ENCODE measurements at regions not wholly inside any gene's neighbourhood (a gene's known extent, or its start where the extent isn't known, plus 50 kb on each side); places are given as distances from the start of the nearest gene placed in this dataset.

GRCh38 chr1:90359994-90360393 is 357.1 kb downstream of the BARHL2 start:
- H3K27ac ChIP-seq (ENCODE audit: low read depth, low read length): no peak overlapping the region
- no peaks in the 10 kb centered on the region for H3K27me3 ChIP-seq (ENCODE audit: low read length)
- no peaks in the 10 kb centered on the region for H3F3A ChIP-seq (ENCODE audit: insufficient read depth)
- H2AFZ ChIP-seq (ENCODE audit: low read depth, low read length, severe bottlenecking): no peak overlapping the region
- H3K9ac ChIP-seq (ENCODE audit: low read length): no peak overlapping the region
- no peaks in the 10 kb centered on the region for H3K79me2 ChIP-seq (ENCODE audit: insufficient read depth, low read length)
- no peaks in the 10 kb centered on the region for H4K20me1 ChIP-seq (ENCODE audit: low read depth, low read length)
- H3K9me2 ChIP-seq (replicated peaks; ENCODE audit: insufficient read depth, low read length): no peaks in the 10 kb centered on the region
- H3K4me2 ChIP-seq (ENCODE audit: low read depth, low read length, poor library complexity, severe bottlenecking): no peak overlapping the region
- no peaks in the 10 kb centered on the region for H3K9me3 ChIP-seq (ENCODE audit: insufficient read depth, low read length)
- no peak overlapping the region for H3K4me3 ChIP-seq (ENCODE audit: insufficient read depth, low read length, poor library complexity, severe bottlenecking)
- no peaks in the 10 kb centered on the region for H3K36me3 ChIP-seq (ENCODE audit: low read length)
- TF ChIP-seq CTCF (IDR thresholded peaks at IDR 0.05; ENCODE audit: insufficient read depth, low read length, poor library complexity, severe bottlenecking): no peak
- TF ChIP-seq EZH2phosphoT487 (conservative IDR thresholded peaks at IDR 0.05; ENCODE audit: low read length): no peak

GRCh38 chr1:90358448-90358847 is 358.7 kb downstream of the BARHL2 start:
- Histone ChIP-seq H3K4me3 (ENCODE audit: insufficient read depth, low read length, poor library complexity, severe bottlenecking) (no peak overlapping the region), H4K20me1 (ENCODE audit: low read depth, low read length) (no peaks in the 10 kb centered on the region), H3K9me3 (ENCODE audit: insufficient read depth, low read length) (no peaks in the 10 kb centered on the region), H3K36me3 (ENCODE audit: low read length) (no peaks in the 10 kb centered on the region), H3K79me2 (ENCODE audit: insufficient read depth, low read length) (no peaks in the 10 kb centered on the region), H3F3A (ENCODE audit: insufficient read depth) (no peaks in the 10 kb centered on the region), H3K9me2 (replicated peaks; ENCODE audit: insufficient read depth, low read length) (no peaks in the 10 kb centered on the region), H3K9ac (ENCODE audit: low read length) (no peak overlapping the region), H2AFZ (ENCODE audit: low read depth, low read length, severe bottlenecking) (no peak overlapping the region), H3K27me3 (ENCODE audit: low read length) (no peaks in the 10 kb centered on the region), H3K27ac (ENCODE audit: low read depth, low read length) (no peak overlapping the region), H3K4me2 (ENCODE audit: low read depth, low read length, poor library complexity, severe bottlenecking) (no peak overlapping the region)
- TF ChIP-seq CTCF (IDR thresholded peaks at IDR 0.05; ENCODE audit: insufficient read depth, low read length, poor library complexity, severe bottlenecking): no peak
- TF ChIP-seq EZH2phosphoT487 (conservative IDR thresholded peaks at IDR 0.05; ENCODE audit: low read length): no peak

- no peaks in the 10 kb centered on the region for H3K9me2 ChIP-seq (replicated peaks; ENCODE audit: insufficient read depth, low read length)
- H3K79me2 ChIP-seq (ENCODE audit: insufficient read depth, low read length): no peaks in the 10 kb centered on the region
- no peaks in the 10 kb centered on the region for H3K9me3 ChIP-seq (ENCODE audit: insufficient read depth, low read length)
- no peak overlapping the region for H3K9ac ChIP-seq (ENCODE audit: low read length)
- no peak overlapping the region for H2AFZ ChIP-seq (ENCODE audit: low read depth, low read length, severe bottlenecking)
- no peaks in the 10 kb centered on the region for H3K27me3 ChIP-seq (ENCODE audit: low read length)
- H3K4me3 ChIP-seq (ENCODE audit: insufficient read depth, low read length, poor library complexity, severe bottlenecking): no peak overlapping the region
- H3K27ac ChIP-seq (ENCODE audit: low read depth, low read length): no peak overlapping the region
- H3F3A ChIP-seq (ENCODE audit: insufficient read depth): no peaks in the 10 kb centered on the region
- TF ChIP-seq CTCF (IDR thresholded peaks at IDR 0.05; ENCODE audit: insufficient read depth, low read length, poor library complexity, severe bottlenecking): no peak
- no peak for TF ChIP-seq EZH2phosphoT487 (conservative IDR thresholded peaks at IDR 0.05; ENCODE audit: low read length)
- H4K20me1 ChIP-seq (ENCODE audit: low read depth, low read length): no peaks in the 10 kb centered on the region
- H3K36me3 ChIP-seq (ENCODE audit: low read length): no peaks in the 10 kb centered on the region
- H3K4me2 ChIP-seq (ENCODE audit: low read depth, low read length, poor library complexity, severe bottlenecking): no peak overlapping the region
Measured at GRCh38 chr1:90357995-90358394, 359.1 kb downstream of the BARHL2 start.

Measured in SU-DHL-6 (cell line).